ENCODE measurements at regions not wholly inside any gene's neighbourhood (a gene's known extent, or its start where the extent isn't known, plus 50 kb on each side); places are given as distances from the start of the nearest gene placed in this dataset.

DNA sequence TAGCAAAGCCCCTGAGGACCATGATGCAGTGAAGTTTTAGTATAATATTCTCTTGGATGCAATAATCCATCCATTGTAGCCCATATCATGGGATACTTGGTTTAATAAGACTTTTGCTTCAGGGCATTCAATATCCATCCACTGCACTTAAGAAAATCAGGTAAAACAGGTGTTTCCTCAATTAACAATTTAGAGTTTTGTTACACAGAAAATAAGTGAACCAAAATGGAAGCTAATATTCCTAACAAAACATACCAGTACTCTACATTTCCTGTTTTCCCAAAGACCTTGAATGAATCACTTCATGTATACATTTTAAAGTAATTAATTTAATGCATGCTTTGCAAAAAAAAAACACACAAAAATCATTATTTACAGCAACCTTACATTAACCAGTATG lies 305.6 kb downstream of the NR2F1-AS1 start:
- TF ChIP-seq CTCF (IDR thresholded peaks at IDR 0.05) (no peak), POLR2AphosphoS5 (IDR thresholded peaks at IDR 0.05) (no peak), POLR2A (IDR thresholded peaks at IDR 0.05) (no peak)
